Activated CD4-positive, CD25-positive, alpha-beta regulatory T cell treated with anti-CD3 and anti-CD28 coated beads, Interleukin-2, amount 50 U/mL, for 72 hours (primary cell): ENCODE measurements at regions not wholly inside any gene's neighbourhood (a gene's known extent, or its start where the extent isn't known, plus 50 kb on each side); places are given as distances from the start of the nearest gene placed in this dataset.

Experiments
- DNase-seq: peaks from one replicate; pipeline ENCODE4 v3.0.0; 2021

GRCh38 chr1:239804266-239804665 lies 287.4 kb upstream of the FMN2 start:
- DNase-seq, result no peak

GRCh38 chr1:239805042-239805441 lies 286.6 kb upstream of the FMN2 start:
- no peak for DNase-seq

- no peak for DNase-seq
Observed at GRCh38 chr1:239805851-239806772, 285.6 kb upstream of the FMN2 start.

- DNase-seq, result no peak
Observed at GRCh38 chr1:239806897-239807296, 284.8 kb upstream of the FMN2 start.

- DNase-seq, result no peak
Observed at GRCh38 chr1:239807361-239807760, 284.3 kb upstream of the FMN2 start.

- no peak for DNase-seq
Observed at GRCh38 chr1:239810061-239810481, 281.6 kb upstream of the FMN2 start.

GRCh38 chr1:239811211-239811885 lies 280.3 kb upstream of the FMN2 start:
- no peak for DNase-seq

- no peak for DNase-seq
Observed at GRCh38 chr1:239812580-239812979, 279.1 kb upstream of the FMN2 start.

GRCh38 chr1:239814306-239814881 lies 277.3 kb upstream of the FMN2 start:
- no peak for DNase-seq

GRCh38 chr1:239815074-239815473 lies 276.6 kb upstream of the FMN2 start:
- no peak for DNase-seq

GRCh38 chr1:239816081-239816782 lies 275.5 kb upstream of the FMN2 start:
- no peak for DNase-seq

GRCh38 chr1:239817276-239817675 lies 274.4 kb upstream of the FMN2 start:
- no peak for DNase-seq

GRCh38 chr1:239817801-239818200 lies 273.9 kb upstream of the FMN2 start:
- no peak for DNase-seq

- DNase-seq, result no peak
Observed at GRCh38 chr1:239819096-239819495, 272.6 kb upstream of the FMN2 start.

GRCh38 chr1:239819756-239820250 lies 271.9 kb upstream of the FMN2 start:
- no peak for DNase-seq

- no peak for DNase-seq
Observed at GRCh38 chr1:239823852-239824251, 267.8 kb upstream of the FMN2 start.

GRCh38 chr1:239826211-239826610 lies 265.5 kb upstream of the FMN2 start:
- DNase-seq, result no peak

- no peak for DNase-seq
Observed at GRCh38 chr1:239826736-239827135, 264.9 kb upstream of the FMN2 start.

GRCh38 chr1:239829535-239829934 lies 262.1 kb upstream of the FMN2 start:
- no peak for DNase-seq

- DNase-seq, result no peak
Observed at GRCh38 chr1:239831577-239832355, 259.9 kb upstream of the FMN2 start.

GRCh38 chr1:239833723-239834122 lies 258.0 kb upstream of the FMN2 start:
- DNase-seq, result no peak

- no peak for DNase-seq
Observed at GRCh38 chr1:239835946-239836440, 255.7 kb upstream of the FMN2 start.
